ENCODE measurements at regions not wholly inside any gene's neighbourhood (a gene's known extent, or its start where the extent isn't known, plus 50 kb on each side); places are given as distances from the start of the nearest gene placed in this dataset.
"Not testable (repeated sequence)": the region's sequence is repeated elsewhere in the genome, so short reads cannot be mapped to it uniquely, and the experiment has no call there.

GRCh38 chr6:80946402-80946801, 806.1 kb downstream of the TENT5A start:
- no peak for DNase-seq (ENCODE audit: low read depth in 3 of 3, low spot score in 2 of 3)

GRCh38 chr6:80942911-80943310, 809.6 kb downstream of the TENT5A start:
- DNase-seq (ENCODE audit: low read depth in 3 of 3, low spot score in 2 of 3): no peak

- DNase-seq (ENCODE audit: low read depth in 3 of 3, low spot score in 2 of 3): no peak
These were observed 811.5 kb downstream of the TENT5A start for GRCh38 chr6:80940976-80941375.

GRCh38 chr6:80940571-80940970, 811.9 kb downstream of the TENT5A start:
- DNase-seq (ENCODE audit: low read depth in 3 of 3, low spot score in 2 of 3): no peak

- no peak for DNase-seq (ENCODE audit: low read depth in 3 of 3, low spot score in 2 of 3)
These were observed 812.6 kb downstream of the TENT5A start for GRCh38 chr6:80939898-80940297.

- DNase-seq (ENCODE audit: low read depth in 3 of 3, low spot score in 2 of 3): no peak
These were observed 813.0 kb downstream of the TENT5A start for GRCh38 chr6:80939480-80939879.

GRCh38 chr6:80938131-80938530, 814.4 kb downstream of the TENT5A start:
- DNase-seq (ENCODE audit: low read depth in 3 of 3, low spot score in 2 of 3): no peak

- DNase-seq (ENCODE audit: low read depth in 3 of 3, low spot score in 2 of 3): no peak
These were observed 820.1 kb downstream of the TENT5A start for GRCh38 chr6:80932359-80932758.

GRCh38 chr6:80930376-80930775, 822.1 kb downstream of the TENT5A start:
- DNase-seq (ENCODE audit: low read depth in 3 of 3, low spot score in 2 of 3): no peak

- no peak for DNase-seq (ENCODE audit: low read depth in 3 of 3, low spot score in 2 of 3)
These were observed 817.3 kb downstream of the BCKDHB start for GRCh38 chr6:80923816-80924215.

- no peak for DNase-seq (ENCODE audit: low read depth in 3 of 3, low spot score in 2 of 3)
These were observed 816.5 kb downstream of the BCKDHB start for GRCh38 chr6:80922916-80923455.

GRCh38 chr6:80921861-80922460, 815.5 kb downstream of the BCKDHB start:
- no peak for DNase-seq (ENCODE audit: low read depth in 3 of 3, low spot score in 2 of 3)

GRCh38 chr6:80907831-80908230, 801.4 kb downstream of the BCKDHB start:
- no peak for DNase-seq (ENCODE audit: low read depth in 3 of 3, low spot score in 2 of 3)

GRCh38 chr6:80903711-80904110, 797.2 kb downstream of the BCKDHB start:
- DNase-seq (ENCODE audit: low read depth in 3 of 3, low spot score in 2 of 3): no peak

- no peak for DNase-seq (ENCODE audit: low read depth in 3 of 3, low spot score in 2 of 3)
These were observed 780.0 kb downstream of the BCKDHB start for GRCh38 chr6:80886475-80886874.

- DNase-seq (ENCODE audit: low read depth in 3 of 3, low spot score in 2 of 3): no peak
These were observed 766.5 kb downstream of the BCKDHB start for GRCh38 chr6:80872951-80873308.

- DNase-seq (ENCODE audit: low read depth in 3 of 3, low spot score in 2 of 3): no peak
These were observed 765.9 kb downstream of the BCKDHB start for GRCh38 chr6:80872199-80872950.

GRCh38 chr6:80862756-80863155, 756.3 kb downstream of the BCKDHB start:
- no peak for DNase-seq (ENCODE audit: low read depth in 3 of 3, low spot score in 2 of 3)

- DNase-seq (ENCODE audit: low read depth in 3 of 3, low spot score in 2 of 3): no peak
These were observed 753.6 kb downstream of the BCKDHB start for GRCh38 chr6:80860107-80860506.

GRCh38 chr6:80847973-80848372, 741.5 kb downstream of the BCKDHB start:
- DNase-seq (ENCODE audit: low read depth in 3 of 3, low spot score in 2 of 3): not testable (repeated sequence)

GRCh38 chr6:80832337-80832736, 725.9 kb downstream of the BCKDHB start:
- no peak for DNase-seq (ENCODE audit: low read depth in 3 of 3, low spot score in 2 of 3)

GRCh38 chr6:80793411-80793810, 686.9 kb downstream of the BCKDHB start:
- DNase-seq (ENCODE audit: low read depth in 3 of 3, low spot score in 2 of 3): no peak
